Myocyte (in vitro differentiated cells): ENCODE measurements at regions not wholly inside any gene's neighbourhood (a gene's known extent, or its start where the extent isn't known, plus 50 kb on each side); places are given as distances from the start of the nearest gene placed in this dataset.
"Not testable (repeated sequence)": the region's sequence is repeated elsewhere in the genome, so short reads cannot be mapped to it uniquely, and the experiment has no call there.

Source experiments
- DNase-seq: peaks from one replicate; pipeline ENCODE4 v3.0.0-alpha.2; 2012; ENCODE audit warnings: low read depth

DNA sequence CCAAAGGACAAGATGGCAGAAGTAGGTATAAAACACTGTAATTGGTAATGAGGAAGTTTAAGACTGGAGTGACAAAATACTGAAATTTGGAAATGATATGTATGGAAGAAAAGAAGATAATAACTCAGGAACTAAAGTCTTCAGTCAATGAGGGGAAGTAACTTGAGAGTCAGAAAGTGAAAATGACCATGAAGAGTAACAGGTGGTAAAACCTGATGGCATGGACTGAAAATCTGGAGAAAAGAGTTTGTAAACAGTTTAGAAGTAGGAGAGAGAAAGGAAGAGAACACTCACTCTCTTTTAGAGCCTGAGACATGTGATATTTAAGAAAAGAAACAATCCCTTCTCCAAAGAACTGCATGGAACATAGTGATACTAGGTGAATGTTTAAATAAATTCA, 387.9 kb downstream of the PYDC2 start:
- no peak for DNase-seq

DNA sequence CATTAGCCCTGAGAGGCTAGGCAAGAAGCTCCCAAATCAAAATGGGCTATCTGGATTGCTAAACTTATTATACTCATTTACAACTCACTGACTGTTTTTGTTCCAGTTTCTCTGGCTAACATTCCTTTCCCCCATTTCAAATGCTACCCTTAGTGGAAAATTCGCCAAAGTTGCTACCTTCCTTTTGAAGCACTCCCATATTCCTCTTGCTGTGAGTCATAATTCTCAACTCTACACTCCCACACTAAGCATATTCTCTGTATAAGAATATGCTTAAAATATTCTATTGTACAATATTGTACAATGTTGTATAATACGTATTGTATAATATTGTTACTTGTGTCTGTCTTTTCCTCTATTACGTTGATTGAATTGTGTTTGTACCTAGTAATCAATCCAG, 398.6 kb downstream of the PYDC2 start:
- no peak for DNase-seq

DNA sequence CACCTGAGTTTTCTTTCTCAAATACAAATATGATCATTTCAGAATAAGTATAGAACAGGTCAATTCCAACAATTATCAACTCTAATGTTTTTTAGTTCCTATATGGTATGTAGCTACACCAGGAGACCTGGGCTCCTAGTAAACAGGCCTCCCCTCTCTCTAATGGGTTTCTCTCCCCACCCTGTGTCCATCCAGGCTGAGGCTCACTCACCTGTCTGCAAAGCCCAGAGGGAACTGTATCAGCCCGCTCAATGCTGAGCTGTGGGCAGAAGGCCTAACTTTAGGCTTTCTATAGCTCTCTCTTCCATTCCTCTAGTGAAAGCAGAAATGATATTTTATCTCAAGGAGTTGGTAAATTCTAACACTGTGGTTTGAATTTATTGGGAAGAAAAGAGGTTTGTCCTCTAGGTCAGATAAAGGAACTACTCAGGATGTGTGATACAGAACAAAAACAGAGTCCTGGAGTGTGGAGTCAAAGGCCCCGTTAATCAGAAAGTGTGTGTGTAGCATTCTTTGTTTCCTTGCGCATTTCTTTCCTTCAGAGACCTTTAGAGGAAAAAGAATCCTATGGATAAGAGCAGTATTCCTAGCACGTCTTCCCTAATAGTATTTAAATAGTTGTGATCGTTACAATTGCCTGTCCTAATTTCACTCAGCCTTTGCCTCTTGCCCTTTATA, 408.9 kb downstream of the PYDC2 start:
- DNase-seq = no peak

DNA sequence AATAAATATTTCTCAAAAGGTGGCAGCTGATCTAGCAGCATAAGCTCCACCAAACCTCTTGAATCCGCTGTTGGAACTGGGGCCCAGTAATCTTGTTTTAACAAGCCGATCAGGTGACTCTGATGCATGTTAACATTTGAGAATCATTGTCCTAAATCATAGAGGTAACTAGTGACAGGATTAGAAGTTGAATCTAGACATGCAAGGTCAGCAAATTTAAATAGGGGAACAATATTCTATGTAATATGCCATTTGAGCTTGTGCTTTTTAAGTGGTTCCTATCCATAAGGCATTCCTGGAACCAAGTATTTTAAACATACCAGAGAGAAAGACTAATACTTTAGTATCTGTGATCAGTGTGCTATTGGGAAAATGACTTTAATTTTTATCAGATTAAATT, 412.8 kb downstream of the PYDC2 start:
- no peak for DNase-seq

DNA sequence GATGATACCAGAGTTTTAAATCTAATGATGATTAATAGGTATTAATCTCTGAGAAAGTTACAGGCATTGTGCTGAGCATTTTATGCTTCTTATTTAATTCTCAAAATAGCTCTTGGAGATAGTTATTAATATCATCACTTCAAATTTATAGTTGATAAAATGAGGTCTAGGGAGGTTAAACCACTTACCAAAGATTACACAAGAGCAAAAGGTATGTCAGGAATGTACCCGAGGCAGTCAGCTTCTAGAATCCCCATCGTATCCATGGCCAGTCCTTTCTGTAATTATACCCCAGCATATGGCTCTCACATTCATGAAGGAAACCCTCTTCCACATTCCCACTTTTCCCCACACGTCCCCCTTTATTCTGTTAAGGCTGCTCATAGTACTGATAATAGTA, 421.3 kb downstream of the PYDC2 start:
- DNase-seq = peak; percentile 31

DNA sequence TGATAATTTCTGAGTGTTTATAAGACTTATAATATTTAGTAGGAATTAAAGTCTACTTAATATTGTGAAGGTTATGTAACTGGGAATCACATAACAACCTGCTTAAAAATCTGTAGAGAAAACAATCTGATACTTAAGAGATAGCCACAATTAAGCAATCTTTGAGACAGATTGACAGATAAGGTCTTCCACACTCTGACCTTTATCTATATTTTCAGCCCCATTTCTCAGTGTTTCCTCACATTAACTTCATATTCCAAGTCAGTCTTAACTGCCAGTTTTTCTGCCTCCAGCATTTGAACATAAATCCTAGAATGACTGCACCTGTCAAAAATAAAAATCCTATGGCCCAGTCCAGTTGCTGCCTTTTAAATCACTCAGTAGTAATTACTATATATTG, 423.2 kb downstream of the PYDC2 start:
- DNase-seq = no peak

DNA sequence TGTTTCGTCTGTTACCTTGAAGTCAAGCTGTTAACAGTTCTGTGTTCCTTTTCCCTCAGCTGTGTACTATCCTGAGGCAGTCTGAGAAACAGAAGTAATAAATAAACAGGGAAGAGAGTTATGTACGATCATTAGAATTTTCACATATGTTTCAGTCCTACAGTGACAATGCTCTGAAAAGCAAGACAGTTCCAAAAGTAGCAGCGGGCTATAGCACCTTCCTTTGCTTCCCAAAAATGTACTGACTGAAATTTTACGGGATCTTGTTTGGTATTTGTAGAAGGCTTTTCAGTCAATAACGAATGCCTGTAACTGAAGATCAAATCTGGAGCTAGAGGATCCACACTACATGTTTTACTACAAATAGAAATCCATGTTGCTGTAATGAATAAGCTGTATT, 428.1 kb downstream of the PYDC2 start:
- DNase-seq = no peak

DNA sequence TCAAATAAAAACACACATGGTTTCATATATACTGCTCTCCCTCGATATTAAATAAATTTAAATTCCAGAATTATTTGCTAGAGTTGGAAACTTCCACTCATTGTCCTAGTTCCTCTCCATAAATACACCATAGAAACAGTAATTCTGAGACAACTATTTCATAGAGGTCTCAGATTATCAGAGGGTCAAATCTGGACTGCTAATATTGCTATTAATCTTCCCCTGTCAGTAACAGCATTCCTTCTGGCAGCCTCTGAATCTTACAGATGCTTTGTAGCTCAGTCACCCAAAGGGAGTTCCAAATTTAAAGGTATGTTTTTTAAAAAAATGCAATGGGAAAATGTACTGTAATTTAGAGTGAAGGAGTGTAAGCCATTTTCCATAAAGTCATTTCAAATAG, 428.8 kb downstream of the PYDC2 start:
- no peak for DNase-seq

DNA sequence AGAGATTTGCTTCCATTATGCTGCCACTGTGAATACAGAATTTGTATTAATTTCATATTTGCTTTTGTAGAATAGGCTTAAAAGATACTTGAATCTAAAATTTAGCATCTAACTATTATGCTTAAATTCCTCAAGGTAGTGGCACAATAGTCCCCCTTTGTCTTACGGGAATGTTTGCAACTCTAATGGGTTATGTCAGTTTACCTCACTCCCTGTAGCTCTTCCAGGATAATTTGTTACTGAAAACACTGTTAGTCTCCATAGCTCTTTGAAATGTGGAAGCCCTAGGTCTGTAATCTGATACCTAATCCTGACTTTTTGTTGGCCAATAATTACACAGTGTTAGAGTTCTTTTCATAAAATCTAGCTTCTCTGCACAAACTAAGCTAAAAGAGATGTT, 433.4 kb downstream of the PYDC2 start:
- DNase-seq = no peak

DNA sequence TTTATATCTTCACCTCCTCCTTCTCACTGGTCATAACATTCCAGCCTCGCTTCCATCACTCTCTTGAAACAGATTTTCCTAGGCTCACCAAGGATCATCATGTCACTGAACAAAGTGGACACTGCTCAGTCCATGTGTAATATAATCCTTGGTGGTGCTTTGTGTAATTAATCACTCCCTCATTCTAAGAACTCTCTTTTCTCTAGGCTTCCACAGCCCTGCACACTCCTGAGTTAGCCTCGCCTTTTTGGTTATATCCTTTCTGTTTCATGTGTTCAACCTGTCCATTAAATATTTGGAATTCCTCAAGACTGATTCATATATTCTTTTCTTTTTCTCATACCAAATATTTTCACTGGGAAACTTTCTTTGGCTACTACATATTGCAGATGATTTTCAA, 440.8 kb downstream of the PYDC2 start:
- DNase-seq = no peak

DNA sequence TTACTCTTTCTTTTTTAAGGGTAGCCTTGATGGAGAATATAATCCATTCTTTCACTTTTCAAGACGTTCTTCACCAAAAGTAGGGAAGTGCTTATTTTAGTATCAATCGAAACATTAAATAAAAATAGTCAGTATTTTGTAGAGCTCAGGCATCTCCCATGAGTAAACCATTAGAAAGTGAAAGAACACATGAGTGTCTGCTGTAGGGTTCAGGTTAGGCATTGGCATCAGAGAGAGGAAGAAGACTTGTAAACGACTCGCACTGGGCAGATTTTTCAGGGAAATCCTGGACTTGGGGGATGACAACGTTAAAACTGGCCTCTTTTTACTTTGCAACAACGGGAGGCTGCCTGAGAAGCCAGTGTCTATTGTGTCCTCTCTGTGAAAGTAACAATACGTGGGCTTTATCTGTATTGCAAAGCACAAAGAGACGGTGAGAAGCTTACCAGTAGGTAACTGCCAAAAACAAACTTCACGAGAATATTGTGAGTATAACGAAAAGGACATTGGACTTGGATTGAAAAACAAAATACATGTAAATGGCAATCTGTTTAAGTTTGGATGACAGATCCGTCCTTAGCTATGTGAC, 451.7 kb downstream of the PYDC2 start:
- DNase-seq = no peak

DNA sequence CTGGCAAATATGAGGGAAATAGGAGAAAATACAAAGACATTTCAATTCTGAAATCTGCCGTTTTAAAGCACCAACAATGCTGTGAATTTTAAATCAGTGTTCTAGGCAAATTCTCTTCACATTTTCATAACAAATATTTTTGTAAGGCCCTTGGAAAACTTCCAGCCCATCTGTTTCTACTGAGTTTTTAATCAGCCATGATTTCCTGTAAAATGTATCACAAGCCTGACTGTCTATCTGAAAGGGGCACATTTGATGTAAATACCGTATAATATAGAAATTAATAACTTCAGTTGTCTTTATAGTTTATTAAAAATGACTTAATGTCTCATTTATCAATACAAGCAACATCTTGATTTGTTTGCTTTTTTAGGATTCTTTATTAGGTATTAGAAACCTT, 454.7 kb downstream of the PYDC2 start:
- DNase-seq = peak; percentile 18

DNA sequence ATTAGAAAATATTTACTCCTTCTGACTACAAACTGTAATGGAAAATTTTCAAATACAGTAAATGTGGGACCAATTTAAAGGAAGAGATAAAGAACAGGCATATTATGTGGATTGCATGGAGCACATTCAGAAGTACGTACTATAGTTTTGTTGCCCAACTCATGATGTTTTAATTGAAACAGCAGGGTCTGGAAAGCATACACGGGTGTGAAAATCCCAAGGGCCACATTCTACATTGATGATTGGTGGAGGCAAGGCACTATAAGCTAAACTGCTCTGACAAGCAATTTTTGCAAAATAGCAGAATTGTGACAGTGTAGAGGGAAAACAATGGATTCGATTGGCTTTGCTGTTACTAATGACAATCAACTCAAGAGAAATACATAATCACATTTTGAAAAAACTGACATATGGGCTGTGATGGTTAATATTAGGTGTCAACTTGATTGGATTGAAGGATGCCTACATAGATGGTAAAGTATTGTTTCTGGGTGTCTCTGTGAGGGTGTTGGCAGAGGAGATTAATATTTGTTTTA, 458.6 kb downstream of the PYDC2 start:
- DNase-seq = no peak

DNA sequence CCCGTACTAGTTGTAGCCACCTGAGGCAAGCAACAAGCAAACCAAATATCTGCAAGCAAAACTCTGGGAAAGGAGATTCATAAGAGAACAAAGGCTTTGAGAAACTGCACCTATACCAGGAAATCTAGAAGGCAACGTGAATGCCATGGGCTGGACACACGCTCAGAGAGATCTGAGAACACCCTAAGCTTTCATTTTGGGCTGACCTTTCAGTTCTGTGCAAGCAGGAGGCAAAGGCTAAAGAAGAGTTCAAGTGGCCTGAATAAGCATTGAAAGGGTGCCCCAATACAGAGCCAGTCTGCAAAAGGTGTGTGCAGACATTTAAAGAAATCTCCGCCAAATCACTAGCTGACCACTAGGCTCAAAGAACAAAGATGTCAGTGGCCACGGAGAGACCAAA, 461.6 kb downstream of the PYDC2 start:
- DNase-seq = no peak

DNA sequence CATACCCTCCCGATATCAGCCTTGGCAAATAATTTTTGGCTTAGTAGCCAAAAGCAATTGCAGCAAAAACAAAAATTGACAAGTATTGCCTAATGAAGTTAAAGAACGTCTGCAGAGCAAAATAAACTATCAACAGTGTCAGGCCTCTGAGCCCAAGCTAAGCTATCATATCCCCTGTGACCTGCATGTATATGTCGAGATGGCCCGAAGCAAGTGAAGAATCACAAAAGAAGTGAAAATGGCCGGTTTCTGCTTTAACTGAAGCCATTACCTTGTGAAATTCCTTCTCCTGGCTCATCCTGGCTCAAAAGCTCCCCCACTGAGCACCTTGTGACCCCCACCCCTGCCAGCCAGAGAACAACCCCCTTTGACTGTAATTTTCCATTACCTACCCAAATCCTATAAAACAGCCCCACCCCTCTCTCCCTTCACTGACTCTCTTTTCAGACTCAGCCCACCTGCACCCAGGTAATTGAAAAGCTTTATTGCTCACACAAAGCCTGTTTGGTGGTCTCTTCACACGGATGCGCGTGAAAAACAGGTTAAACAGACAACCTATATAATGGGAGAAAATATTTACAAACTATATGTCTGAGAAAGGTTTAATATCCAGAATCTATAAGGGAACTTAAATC, 466.3 kb downstream of the PYDC2 start:
- not testable (repeated sequence) for DNase-seq

DNA sequence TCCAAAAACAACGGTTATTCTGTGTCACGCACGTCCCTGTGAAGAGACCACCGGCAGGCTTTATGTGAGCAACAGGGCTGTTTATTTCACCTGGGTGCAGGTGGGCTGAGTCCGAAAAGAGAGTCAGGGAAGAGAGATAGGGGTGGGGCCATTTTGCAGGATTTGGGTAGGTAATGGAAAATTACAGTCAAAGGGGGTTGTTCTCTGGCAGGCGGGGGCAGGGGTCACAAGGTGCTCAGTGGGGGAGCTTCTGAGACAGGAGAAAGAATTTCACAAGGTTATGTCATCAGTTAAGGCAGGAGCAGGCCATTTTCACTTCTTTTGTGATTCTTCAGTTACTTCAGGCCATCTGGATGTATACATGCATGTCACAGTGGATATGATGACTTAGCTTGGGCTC, 467.0 kb downstream of the PYDC2 start:
- DNase-seq = not testable (repeated sequence)

DNA sequence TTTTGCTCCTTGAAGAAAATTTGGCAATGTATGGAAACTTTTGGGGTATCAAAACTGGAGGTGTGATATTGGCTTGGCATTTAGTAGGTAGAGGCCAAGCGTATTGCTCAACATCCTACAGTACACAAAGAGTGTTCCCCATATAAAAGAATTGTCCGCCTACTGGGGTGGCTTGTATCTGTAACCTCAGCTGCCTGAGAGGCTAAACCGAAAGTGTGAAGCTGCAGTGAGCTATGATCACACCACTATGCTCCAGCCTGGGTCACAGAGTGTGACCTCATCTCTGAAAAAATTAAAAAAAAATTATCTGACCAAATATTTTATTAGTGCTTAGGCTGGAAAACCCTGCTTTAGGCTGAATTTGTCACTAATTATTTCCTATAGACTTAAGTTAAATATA, 483.9 kb downstream of the PYDC2 start:
- DNase-seq = no peak

DNA sequence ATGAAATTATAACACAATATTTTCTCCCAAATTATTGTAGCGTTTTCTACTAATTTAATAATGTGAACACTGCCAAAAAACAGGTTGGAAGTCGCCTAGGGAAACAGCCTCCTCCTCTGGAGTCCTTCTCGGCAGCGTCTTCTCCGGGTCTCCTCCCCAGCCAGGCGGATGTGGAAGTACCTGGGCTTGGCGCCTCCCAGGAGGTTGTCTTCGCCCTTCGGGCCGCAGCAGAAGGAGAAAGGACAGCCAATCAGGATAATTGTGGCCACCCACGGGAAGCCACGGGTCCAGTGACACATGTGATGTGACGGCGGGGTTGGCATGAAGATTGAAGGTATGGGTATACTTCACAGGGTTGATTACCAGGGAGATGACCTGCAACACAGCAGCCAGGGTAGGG, 491.2 kb downstream of the PYDC2 start:
- DNase-seq = no peak

DNA sequence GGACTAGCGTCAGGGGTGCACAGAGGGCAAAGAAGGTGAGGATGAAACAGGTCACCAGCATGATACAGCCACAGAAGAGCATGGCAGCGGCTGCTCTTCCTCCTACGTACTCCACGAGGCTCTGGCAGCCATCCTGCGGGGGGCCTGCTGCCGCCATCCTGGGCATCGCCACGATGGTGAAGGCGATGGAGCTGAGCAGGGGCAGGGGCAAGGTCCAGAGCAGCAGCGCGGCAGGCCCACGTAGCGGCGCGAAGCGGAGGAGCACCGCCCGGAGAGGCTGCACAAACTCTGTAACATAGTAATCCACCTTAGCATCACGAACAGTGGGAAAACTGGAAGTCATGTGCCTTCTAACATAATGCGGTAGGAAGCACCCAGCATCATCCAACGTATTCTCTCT, 491.6 kb downstream of the PYDC2 start:
- DNase-seq = no peak

DNA sequence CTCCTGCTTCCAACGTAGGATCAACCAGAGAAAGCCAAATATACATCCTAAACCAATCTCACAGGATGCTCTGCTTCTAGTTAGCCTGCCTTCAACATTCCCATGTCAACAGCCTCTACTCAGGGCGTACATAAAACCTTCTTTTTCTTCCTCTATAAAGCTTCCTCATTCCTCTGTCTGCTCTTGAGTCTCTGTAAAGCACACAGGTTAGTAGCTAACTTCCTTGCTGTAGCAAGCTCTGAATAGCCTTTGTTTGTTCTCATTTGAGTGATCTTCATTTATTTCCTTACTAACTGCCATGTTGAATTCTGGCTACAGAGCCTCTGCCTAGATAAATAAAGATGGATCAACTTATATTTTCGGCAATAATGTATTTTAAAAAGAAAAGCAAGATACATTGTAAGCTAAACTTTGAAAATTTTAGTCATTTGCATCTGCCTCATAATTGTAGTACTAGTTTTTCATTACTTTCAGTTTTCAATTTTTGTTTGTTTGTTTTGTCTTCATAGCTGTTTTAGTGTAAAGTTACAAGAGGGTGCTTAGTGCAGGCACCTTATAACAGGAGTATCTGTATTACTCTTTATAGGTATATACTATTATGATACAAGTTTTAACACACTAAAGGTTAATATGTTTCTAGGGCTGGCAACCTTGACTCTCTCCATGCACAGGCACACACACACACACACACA, 498.2 kb downstream of the PYDC2 start:
- no peak for DNase-seq

DNA sequence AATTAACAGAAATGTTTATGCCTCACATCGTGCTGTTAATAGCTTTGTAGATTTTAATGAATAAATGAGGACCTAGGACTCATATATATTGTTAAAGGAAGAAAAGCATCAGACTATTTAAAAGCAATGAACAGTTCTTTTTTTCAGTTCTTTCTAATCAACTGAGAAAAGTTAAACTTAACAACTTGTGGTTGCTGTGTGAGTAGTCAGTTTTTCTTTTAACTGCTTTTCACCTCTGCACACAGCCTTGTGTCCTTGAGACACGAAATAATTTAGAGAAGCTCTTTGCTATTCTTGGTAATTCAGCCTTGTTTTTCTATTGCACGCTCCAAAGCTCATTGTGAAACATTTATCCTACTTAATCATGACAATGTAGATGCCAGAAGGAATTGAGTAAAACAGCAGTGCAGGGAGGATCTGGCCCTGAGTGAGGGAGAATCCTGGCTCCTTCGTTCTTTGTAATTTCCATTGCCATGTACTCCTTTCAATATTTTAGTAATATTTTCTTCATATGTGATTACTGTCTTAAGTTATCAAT, 499.0 kb downstream of the PYDC2 start:
- DNase-seq = no peak

DNA sequence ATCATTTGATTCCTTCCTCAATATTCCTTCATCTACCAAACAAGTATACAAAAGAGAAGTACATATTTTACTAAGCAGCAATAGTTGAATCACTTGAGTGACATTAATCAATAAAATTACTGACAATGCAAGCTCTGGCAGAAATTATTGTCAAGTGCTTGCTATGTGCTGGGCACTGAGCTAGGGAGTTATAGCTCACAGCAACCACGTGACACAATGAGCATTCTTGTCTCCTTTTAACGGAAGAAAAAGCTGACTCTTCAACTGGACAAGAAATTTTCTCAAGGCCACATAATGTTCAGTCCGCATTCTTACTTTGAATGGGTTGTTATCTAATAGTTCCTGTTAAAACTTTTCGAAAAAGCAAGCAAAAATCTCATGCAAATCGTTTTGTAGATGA, 500.1 kb downstream of the PYDC2 start:
- no peak for DNase-seq
